ENCODE measurements at regions not wholly inside any gene's neighbourhood (a gene's known extent, or its start where the extent isn't known, plus 50 kb on each side); places are given as distances from the start of the nearest gene placed in this dataset.
A peak's percentile ranks its signal among the peaks of the same experiment; 100 is the strongest.

GRCh38 chr6:133778414-133779130 lies 110.3 kb upstream of the TCF21 start:
- Histone ChIP-seq H3K27ac (peak overlapping the region in 1 of 3 donors; percentile 26), H3K27me3 (no peaks in the 10 kb centered on the region), H3K9me3 (no peaks in the 10 kb centered on the region), H3K4me3 (replicated peaks in 1 of 3) (no peak overlapping the region), H3K4me1 (peaks cover 0 to 6% of the 10 kb centered on the region in 2 donors), H3K36me3 (no peaks in the 10 kb centered on the region)
- WGBS, 2 donors: 59 to 69% methylated on average over 2 of the region's 2 CpGs
- intact Hi-C loops (cut with DNase I): no loop called here
- no peak for DNase-seq
- TF ChIP-seq POLR2A (IDR thresholded peaks at IDR 0.05) (no peak), CTCF (IDR thresholded peaks at IDR 0.05) (no peak)

GRCh38 chr6:133779916-133780695 lies 108.8 kb upstream of the TCF21 start:
- Histone ChIP-seq H3K36me3 (no peaks in the 10 kb centered on the region), H3K4me1 (peaks cover 0 to 6% of the 10 kb centered on the region in 2 donors), H3K9me3 (no peaks in the 10 kb centered on the region), H3K27ac (no peak overlapping the region), H3K4me3 (replicated peaks in 1 of 3) (no peak overlapping the region), H3K27me3 (no peaks in the 10 kb centered on the region)
- TF ChIP-seq POLR2A (IDR thresholded peaks at IDR 0.05) (no peak), CTCF (IDR thresholded peaks at IDR 0.05) (no peak)
- WGBS, 2 donors: 88 to 97% methylated on average over 2 of the region's 2 CpGs
- no peak for DNase-seq
- intact Hi-C loops (cut with DNase I): no loop called here

- H3K9me3 ChIP-seq: no peaks in the 10 kb centered on the region
- no peak overlapping the region for H3K27ac ChIP-seq
- no peaks in the 10 kb centered on the region for H3K27me3 ChIP-seq
- no peak overlapping the region for H3K4me3 ChIP-seq (replicated peaks in 1 of 3)
- intact Hi-C loops (cut with DNase I): no loop called here
- 86 to 92% methylated on average over 2 of the region's 2 CpGs for WGBS, 2 donors
- H3K36me3 ChIP-seq: no peaks in the 10 kb centered on the region
- no peak for DNase-seq
- no peak for TF ChIP-seq POLR2A (IDR thresholded peaks at IDR 0.05)
- TF ChIP-seq CTCF (IDR thresholded peaks at IDR 0.05): no peak
- H3K4me1 ChIP-seq: no peaks in the 10 kb centered on the region
These were observed 102.9 kb upstream of the TCF21 start for GRCh38 chr6:133786016-133786415.

- Histone ChIP-seq H3K36me3 (no peaks in the 10 kb centered on the region), H3K4me1 (no peaks in the 10 kb centered on the region), H3K27me3 (no peaks in the 10 kb centered on the region), H3K9me3 (no peaks in the 10 kb centered on the region), H3K4me3 (replicated peaks in 1 of 3) (no peak overlapping the region), H3K27ac (no peak overlapping the region)
- no peak for TF ChIP-seq POLR2A (IDR thresholded peaks at IDR 0.05)
- no peak for TF ChIP-seq CTCF (IDR thresholded peaks at IDR 0.05)
- DNase-seq: no peak
- WGBS, 2 donors: 75 to 95% methylated on average over 3 of the region's 3 CpGs
- intact Hi-C loops (cut with DNase I): no loop called here
These were observed 101.8 kb upstream of the TCF21 start for GRCh38 chr6:133787122-133787521.
